Spleen (tissue), 7 donors: ENCODE measurements at regions not wholly inside any gene's neighbourhood (a gene's known extent, or its start where the extent isn't known, plus 50 kb on each side); places are given as distances from the start of the nearest gene placed in this dataset.

Source experiments
- CTCF ChIP-seq, 11 experiments: fragments of 200-600 bp in 7 of 11; fragments of 450-650 bp in 4 of 11; sonication (generic) in 4 of 11; IDR thresholded peaks in 8 of 11; conservative IDR thresholded peaks in 3 of 11; 1 replicate in 7 of 11; 2 replicates in 4 of 11; pipeline versions ENCODE4 v1.4.0 to v1.8.0; 2016 to 2021; ENCODE audit warnings: antibody characterized with exemption in 11 of 11, inconsistent platforms in 4 of 11, mild to moderate bottlenecking in 1 of 11
- POLR2A ChIP-seq, 3 donors: fragments of 450-650 bp; IDR thresholded peaks; one replicate each; pipeline ENCODE4 v1.5.1; 2017; ENCODE audit warnings: antibody characterized with exemption in 3 of 3, mild to moderate bottlenecking in 1 of 3
- POLR2AphosphoS5 ChIP-seq, 3 donors: sonication (generic); formaldehyde crosslinking; IDR thresholded peaks; one replicate each; pipeline ENCODE4 v1.5.1; 2017; ENCODE audit warnings: antibody characterized with exemption in 3 of 3
- donor health status: DM: no; HTN: no; CAD: no; lungs with moderate emphysema.
- donor health status: DM: no; HTN: no; CAD: no.
- donor health status: DM: no; HTN: no; CAD: no.

DNA sequence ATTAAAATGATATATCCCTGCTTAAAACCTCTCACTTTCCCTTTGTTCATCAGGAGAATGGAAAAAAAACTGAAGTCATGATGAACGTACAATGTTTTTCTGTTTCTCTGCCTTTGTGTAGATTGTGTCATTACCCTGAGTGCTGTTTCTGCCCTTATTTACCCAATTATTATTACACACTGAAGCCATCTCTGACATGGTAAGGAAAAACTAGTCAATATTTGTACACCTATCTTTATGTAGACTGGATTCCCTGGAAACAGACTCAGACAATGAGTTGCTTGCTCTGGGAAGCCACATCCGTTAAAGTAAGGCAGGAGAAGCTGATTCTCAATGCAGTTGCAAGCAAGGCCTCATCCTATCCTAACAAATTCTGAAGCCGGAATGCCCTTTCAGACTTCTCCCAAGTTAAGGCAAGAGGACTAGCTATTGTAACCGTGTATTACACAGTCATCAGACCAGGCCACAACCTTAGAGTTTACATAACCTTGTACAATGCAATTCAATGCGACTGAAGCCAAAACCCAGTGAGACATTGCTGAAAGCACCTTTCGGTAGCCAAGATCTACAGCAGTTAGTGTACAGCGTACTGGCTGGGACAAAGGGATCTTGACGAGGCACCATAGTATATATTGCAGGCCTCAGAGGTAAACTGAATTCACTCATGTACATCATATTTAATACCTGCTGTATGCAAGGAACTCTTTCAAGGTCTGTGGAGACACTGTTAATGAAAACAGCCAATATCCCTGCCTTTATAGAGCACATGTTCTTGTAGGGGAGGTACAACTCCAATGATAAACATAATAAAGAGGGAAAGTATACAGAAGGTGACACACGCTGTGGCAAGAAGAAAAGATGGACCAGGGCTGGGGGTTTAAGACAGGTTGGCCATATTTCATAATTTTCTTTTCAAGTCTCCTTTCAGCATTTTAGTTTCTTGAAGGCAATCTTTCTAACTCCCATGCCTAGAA lies 1040.8 kb upstream of the SEMA6D start:
- no peak for TF ChIP-seq CTCF (IDR thresholded peaks at IDR 0.05 in 8 of 11, conservative IDR thresholded peaks at IDR 0.05 in 3 of 11)
- no peak for TF ChIP-seq POLR2A (IDR thresholded peaks at IDR 0.05)
- no peak for TF ChIP-seq POLR2AphosphoS5 (IDR thresholded peaks at IDR 0.05)
